ENCODE measurements at regions not wholly inside any gene's neighbourhood (a gene's known extent, or its start where the extent isn't known, plus 50 kb on each side); places are given as distances from the start of the nearest gene placed in this dataset.

DNA sequence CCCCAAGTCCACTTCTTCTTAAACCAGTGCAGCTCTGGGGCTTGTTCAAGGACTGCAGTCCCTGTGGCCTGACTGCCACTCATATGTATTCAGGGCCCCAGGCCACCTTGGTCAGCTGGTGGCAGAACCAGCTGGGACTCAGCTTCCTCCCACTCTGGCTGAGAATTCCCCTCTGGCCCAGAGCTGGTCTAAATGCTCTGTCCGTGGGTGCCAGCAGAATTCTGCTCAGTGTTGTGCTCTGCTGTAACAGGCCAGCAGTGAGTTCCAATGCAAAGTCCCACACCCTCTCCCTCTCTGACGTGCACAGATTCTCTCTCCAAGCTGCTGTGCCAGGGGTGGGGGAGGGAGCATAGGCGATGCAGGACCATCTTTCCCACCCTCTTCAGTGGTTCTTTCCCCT lies 210.4 kb upstream of the RGS6 start:
- no peak for TF ChIP-seq CTCF (IDR thresholded peaks at IDR 0.05)
- Histone ChIP-seq H3K27ac (peak overlapping the region; percentile 49 to 50), H3K4me3 (no peak overlapping the region)
- DNase-seq (ENCODE audit: low spot score): no peak

DNA sequence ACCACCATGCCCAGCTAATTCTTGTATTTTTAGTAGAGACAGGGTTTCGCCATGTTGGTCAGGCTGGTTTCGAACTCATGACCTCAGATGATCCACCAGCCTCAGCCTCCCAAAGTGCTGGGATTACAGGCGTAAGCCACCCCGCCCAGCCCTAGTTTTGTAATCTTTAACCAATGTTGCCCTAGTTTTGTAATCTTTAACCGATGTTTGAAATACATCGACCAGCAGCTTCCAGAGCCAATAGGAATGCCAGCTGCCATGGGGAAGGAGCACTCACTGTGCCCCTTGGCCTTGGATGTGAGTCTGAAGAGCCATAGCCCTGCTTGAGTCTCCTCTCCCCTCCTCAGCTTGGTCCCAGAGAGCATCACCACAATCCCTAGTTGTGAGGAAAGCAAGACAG lies 209.3 kb upstream of the RGS6 start:
- no peak for TF ChIP-seq CTCF (IDR thresholded peaks at IDR 0.05)
- Histone ChIP-seq H3K4me3 (no peak overlapping the region), H3K27ac (no peak overlapping the region)
- no peak for DNase-seq (ENCODE audit: low spot score)

DNA sequence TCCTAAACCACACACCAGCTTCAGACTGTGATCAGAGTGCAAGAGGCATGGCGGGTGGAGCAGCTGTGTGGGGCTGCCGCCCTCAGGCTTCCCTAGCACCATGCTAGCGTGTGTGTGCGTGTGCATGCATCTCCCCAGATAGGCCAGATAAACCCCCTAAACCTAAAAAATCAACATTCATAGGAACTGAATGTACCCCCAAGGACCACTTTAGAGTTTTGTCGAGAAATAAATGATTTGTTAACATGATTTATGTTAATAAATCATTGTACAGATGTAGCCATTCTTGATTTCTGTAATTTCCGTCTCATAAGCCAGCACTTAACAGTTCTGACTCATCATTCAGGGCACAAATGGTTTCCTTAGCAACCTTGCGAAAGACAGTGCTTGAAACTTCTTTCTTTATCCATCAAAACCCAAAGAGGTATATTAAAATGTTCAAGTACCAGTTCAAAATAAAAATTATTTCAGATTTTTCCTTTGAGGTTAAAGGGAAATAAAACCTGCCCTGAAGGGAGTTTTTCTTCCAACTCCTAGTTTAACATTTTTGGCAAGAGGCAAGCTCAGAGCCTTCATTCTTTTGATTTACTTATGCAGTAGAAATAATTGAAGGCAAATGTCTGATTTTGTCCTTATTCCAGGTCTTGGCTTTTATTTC lies 206.2 kb upstream of the RGS6 start:
- DNase-seq (ENCODE audit: low spot score): no peak
- H3K4me3 ChIP-seq: no peak overlapping the region
- TF ChIP-seq CTCF (IDR thresholded peaks at IDR 0.05): no peak
- H3K27ac ChIP-seq: no peak overlapping the region

- DNase-seq (ENCODE audit: low spot score): no peak
- Histone ChIP-seq H3K4me3 (no peak overlapping the region), H3K27ac (no peak overlapping the region)
- TF ChIP-seq CTCF (IDR thresholded peaks at IDR 0.05): no peak
Observed at GRCh38 chr14:71726580-71727021, 205.6 kb upstream of the RGS6 start.

DNA sequence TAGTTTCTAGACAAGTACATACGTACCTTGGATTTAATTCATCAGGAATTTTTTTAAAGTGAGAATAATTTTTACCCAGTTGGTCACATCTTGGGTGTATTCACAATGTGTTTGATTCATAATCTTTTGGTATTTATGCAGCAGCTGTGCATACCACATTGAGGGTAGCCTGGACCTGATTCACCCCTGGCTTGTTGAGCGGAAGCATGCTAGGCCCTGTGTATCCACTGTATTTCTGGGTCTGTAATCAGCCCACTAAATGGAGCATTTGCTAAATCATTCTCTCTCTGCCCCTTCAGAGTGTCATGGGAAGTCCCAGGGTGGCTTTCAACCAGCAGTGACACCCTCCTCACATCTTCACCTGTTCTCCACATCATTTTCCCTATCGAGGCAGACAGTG lies 203.8 kb upstream of the RGS6 start:
- Histone ChIP-seq H3K4me3 (no peak overlapping the region), H3K27ac (no peak overlapping the region)
- TF ChIP-seq CTCF (IDR thresholded peaks at IDR 0.05): no peak
- no peak for DNase-seq (ENCODE audit: low spot score)

GRCh38 chr14:71729596-71729995 lies 202.6 kb upstream of the RGS6 start:
- no peak for DNase-seq (ENCODE audit: low spot score)
- Histone ChIP-seq H3K27ac (no peak overlapping the region), H3K4me3 (no peak overlapping the region)
- no peak for TF ChIP-seq CTCF (IDR thresholded peaks at IDR 0.05)

DNA sequence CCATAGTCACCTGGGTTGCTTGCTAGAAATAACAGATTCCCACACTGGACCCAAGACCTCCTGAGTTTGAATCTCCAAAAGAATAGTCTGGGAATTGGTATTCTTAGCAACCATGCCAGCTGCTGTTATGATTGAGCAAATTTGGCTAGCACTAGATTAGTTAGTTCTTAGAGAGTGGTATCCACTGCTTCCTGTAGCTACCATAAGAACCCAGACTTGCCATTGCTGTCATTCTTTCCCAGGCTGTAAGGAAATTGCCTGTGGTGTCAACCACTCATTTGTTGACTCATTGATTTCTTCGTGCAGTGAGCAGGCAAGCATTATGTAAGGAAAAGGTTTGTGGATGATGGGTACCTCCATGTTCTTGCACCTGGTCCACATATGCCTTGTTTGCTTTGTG lies 201.8 kb upstream of the RGS6 start:
- no peak overlapping the region for H3K4me3 ChIP-seq
- no peak for DNase-seq (ENCODE audit: low spot score)
- no peak for TF ChIP-seq CTCF (IDR thresholded peaks at IDR 0.05)
- H3K27ac ChIP-seq: no peak overlapping the region
